Inflammatory macrophage treated with lipopolysaccharide for 4 hours (primary cell): ENCODE measurements at regions not wholly inside any gene's neighbourhood (a gene's known extent, or its start where the extent isn't known, plus 50 kb on each side); places are given as distances from the start of the nearest gene placed in this dataset.

Source experiments
- DNase-seq: peaks from one replicate; pipeline ENCODE4 v3.0.0-alpha.2; 2020

- DNase-seq: no peak
Measured at GRCh38 chr5:89981878-89982773, 427.4 kb downstream of the CETN3 start.

DNA sequence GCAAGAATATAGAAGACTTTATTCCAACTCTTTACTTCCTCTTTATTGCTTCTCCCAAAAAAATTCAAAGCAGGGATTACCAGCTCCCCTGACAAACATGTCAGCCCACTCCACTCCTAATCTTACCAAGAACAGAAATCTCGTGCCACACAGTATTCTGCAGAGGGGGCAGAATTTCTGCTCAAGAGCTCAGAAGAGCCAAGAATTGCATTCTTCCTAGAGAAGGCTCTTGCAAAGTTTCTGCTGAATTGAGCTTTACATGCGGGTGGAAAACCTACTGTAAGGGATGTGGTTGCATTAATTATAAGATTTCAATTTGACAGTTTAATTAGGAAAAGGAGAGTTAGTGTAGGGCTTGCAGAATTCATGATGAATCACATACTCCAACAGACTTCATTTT is 428.5 kb downstream of the CETN3 start:
- no peak for DNase-seq

DNA sequence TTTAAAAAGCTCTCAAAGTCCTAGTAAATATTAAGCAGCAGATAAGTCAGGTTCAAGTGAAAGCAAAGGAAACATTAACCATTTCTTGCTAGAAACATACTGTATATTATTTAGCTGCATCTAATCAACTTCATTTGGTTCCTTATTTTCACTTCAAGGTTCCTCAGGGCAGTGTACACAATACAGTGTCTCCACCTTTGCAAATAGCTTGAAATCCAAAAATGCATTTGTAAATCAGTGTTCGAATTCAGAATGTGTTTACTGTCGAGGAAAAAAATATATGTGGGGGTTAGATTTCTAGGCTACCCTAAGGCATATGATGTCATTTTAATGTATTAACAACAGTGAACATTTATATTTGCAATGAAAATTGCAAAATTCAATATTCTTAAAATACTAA is 436.0 kb downstream of the CETN3 start:
- DNase-seq: no peak

DNA sequence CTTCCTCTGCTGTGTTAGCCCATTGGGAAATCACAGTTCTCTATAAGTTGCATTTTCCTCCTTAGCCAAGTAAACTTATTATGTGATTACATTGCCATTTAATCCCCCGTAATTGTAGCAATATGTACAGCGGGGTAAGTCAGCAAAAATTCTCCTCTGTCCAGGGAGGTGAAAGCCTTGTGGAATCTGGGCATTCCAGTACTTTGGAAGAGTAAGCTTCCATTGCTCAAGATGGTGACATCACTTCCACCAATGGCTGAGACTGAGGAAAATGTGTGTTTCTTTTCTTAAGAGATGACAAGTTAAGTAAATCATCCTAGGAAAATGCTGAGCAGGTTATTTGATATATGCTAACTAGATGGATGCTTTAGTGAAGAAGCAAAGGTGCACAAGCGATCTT is 436.7 kb downstream of the CETN3 start:
- DNase-seq: no peak

DNA sequence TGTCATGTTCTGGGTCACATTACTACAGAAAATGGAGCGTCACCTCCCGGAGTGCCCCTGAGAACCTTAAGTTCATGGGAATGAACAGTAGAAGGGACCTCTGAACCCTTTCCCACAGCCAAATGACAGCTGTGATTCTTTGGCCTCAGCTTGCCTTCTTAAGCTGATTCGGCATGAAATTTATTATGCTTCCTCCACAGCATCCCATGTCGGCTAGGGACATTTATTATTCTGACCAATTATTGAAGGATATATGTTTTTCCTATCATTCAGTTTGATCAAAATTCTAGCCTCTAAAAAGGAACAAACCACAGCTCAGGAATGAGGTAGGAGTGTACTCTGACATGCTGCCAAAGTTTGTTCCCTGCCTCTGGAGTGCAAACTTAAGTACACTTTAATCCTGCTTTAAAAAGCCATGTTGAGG is 440.6 kb downstream of the CETN3 start:
- DNase-seq: no peak

- DNase-seq: peak; percentile 59
Measured at GRCh38 chr5:89967771-89968444, 441.6 kb downstream of the CETN3 start.

DNA sequence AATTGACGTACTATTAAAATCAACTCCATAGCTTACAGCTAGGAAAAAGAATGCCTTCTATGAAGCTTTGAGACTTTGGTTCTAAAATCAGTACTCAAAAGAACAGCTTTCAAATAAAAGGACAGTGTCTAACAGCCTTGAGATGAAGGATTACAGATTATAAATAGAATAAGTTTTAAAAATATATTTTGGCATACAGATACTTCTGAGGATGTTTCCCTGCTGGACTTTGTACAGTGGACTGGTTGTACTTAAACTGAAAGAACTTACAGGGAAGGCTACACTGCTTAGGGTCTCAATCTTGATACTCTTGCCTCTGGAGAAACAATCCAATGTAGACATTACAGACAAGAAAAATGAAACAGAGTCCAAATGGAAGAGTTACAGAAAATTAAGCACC is 452.7 kb downstream of the CETN3 start:
- no peak for DNase-seq

DNA sequence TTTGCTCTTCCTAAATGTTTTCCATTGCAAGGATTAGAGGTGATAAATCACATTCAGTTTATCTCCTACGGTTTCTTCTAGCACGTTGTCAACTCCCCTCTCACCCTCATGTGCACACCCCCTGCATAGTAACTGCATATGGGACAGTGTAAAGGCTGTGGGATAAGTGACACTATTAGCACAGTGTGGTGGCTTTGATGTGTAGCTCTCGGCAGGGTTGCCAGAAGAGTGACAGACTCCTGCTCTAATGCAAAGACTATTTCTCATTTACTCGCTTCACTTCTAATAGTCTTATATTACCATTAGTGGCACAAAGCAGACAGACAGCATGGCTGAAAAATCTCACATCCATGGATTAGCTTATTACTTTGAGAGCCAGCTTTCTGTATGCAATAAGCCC is 454.6 kb downstream of the CETN3 start:
- no peak for DNase-seq

DNA sequence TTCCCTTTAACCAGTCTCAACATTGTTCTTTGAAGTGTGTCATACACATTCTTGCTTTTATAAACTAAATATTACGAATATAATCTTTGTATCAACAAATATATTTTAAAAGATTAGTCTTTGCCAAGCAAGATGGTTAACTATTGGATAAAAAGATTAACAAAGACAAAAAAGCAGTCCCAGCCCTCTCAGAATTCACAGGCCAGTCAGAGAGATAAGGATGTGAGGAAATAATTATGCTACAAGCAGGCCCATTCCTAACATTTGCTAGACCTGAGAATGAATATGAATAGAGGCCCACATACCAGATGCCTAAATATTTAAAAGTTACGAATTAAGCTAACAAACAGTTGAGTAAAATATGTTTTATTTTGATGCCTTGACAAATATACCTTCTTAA is 457.7 kb downstream of the CETN3 start:
- DNase-seq: no peak

DNA sequence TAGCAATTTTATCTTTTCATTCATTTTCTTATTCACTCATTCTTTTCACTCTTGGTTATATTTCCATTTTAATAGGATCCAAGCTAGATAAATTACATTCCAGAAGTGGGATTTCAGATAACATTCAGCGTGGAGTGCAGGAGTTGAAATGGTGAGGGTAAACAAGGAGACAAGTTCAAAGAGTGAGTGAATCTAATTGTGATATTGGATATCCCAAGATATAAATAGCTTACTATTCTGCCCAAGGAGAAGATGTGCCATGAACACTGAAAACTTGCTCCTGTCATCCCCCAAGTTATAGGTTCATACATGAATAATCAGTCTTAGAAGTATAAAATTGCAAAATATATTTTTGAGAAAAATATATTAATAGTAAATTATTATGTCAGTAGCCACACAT is 459.3 kb downstream of the CETN3 start:
- no peak for DNase-seq

DNA sequence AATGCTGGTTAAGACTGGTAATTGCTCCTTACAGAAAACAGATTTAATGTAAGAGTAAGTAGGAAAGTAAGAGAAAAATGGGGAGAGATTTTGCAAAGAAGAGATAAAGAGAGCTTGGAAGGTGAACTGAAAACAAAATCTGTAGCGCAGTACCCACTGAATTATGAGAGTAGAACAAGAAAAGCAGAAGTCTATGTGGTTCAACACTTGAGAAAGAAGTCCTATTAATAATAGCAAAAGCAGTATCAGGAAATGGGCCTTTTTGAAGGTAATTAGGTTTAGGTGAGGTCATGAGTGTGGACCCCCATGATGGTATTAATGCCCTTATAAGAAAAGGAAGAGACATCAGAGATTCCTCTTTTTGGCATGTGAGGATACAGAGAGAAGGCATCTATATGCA is 460.6 kb downstream of the CETN3 start:
- no peak for DNase-seq

DNA sequence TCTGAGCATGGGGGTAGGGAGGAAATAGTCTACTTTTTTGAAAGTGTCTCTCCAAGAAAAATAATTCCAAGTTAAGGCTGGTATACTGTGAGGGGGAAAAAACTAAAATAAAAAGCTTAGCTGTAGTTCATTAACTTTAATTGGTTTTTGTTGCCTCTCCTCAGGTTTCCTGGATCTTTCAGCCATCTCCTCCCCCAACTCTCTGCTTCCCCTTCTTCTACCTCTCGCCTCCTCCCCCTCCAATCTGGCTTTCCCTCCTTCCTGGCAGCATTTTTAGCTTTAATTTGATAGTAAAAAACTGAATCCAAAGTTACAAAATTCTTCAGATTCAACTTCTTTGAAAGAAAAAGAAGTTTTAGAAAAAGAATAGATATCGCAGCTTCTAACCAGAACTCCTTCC is 462.6 kb downstream of the CETN3 start:
- DNase-seq: no peak

DNA sequence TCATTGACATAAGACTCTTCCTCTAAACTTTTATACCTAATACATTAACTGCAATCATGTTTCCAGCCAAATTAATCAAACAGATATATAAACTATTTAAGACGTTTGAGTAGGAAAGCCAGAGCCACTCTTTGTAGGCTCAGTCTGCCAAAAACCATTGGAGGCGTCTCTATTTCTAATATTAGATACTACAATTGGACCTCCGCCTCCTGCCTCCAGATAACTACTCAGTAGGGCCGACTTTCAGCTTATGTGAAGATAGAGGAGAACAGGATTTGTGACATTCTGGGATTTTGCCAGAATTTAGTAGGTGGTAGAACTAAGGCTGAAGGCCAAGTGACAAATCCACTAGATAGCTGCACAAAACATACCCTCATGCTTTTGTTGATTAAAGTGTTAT is 463.0 kb downstream of the CETN3 start:
- DNase-seq: no peak

DNA sequence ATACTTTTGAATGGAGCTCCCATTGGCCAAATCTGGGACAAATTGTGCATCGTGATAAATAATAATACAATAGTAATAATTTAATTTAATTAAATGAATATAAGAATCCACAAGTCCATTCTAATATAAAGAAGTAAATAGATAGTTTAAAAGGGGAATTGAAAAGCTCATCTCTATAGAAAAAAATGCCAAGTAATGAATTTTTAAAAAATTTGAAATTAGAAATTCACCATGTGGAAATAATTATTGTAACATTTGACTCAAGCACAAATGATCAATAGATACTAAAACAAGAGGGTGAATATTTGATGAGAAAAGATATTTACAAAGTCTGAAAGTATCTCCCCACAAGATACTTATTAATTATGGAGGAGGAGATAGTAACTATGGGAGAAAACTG is 467.4 kb downstream of the CETN3 start:
- DNase-seq: no peak

- DNase-seq: no peak
Measured at GRCh38 chr5:89936576-89936975, 473.0 kb downstream of the CETN3 start.

- DNase-seq: no peak
Measured at GRCh38 chr5:89934069-89934468, 475.5 kb downstream of the CETN3 start.

DNA sequence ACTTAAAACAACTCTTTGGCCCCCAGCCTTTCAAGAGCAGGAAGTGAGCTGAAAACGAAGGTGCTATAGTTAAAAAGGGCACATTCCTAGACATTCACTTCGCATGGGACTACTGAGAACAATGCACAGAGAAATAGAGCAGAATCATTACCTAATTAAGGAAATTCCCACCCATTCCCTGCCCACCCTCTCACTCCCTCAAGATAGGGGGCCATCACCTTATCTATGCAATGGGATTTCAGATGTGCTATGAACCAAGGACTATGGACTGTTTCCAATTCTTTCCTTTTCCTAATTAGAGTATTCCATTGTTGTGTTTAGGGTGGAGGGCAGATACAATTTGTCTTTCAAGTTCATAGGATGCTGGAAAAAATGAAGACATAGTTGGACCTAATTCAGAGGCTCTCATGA is 476.8 kb downstream of the CETN3 start:
- no peak for DNase-seq

DNA sequence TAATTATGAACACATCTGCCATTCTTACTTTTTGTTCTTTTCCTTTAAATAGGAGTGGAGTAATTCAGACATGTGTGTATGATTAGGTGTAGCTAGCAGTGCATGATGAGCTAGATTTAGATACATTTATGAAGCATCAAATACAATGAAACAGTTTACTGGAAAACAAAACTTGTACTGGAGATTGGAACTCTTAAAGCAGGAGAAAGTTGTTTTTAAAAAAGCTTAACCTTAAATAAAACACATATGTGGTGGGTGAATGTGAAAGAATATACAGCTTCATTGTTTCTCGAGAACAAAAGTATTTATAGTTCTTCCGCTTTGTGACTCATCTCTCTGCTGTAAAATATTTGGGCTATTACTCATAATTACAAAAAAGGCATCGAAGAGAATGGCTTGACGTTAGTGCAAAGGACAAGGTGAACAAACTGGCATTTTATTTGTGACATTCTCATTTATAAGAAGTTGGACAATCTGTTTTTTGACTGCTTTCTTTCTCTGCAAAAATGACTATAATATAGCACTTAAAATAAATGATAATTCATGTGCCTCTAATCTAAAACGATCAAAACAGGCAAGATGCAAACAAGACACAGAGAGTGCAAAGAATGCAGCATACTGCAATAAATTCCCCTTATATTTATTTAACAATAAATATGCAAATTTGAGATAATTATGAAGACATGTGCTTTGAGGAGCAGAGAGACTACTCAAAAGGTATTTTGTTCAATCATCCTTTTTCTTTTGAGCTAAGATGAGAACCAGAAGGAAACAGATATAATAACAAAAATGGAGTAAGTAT is 478.8 kb downstream of the CETN3 start:
- no peak for DNase-seq

GRCh38 chr5:89929834-89930233 is 479.7 kb downstream of the CETN3 start:
- DNase-seq: no peak

DNA sequence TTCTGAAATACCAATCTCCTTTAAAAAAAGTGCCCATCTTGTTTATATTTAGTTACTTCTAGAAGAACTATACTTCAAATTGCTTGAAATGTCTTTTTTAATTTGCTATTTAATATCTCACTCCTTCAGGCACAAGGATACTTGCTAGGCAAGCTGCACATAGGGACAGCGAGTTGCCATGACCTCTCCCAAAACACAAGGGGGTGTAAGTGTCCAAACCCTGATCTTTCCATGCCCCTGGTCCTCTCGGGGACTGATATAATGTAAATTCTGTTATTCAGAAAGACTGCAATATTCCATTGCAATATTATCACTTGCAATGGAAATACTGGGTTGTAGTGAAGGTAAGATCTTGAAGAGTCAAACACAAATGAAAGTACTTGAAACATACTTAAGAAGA is 480.4 kb downstream of the CETN3 start:
- no peak for DNase-seq

- no peak for DNase-seq
Measured at GRCh38 chr5:89922161-89922560, 487.4 kb downstream of the CETN3 start.

- DNase-seq: no peak
Measured at GRCh38 chr5:89917112-89917511, 492.4 kb downstream of the CETN3 start.

DNA sequence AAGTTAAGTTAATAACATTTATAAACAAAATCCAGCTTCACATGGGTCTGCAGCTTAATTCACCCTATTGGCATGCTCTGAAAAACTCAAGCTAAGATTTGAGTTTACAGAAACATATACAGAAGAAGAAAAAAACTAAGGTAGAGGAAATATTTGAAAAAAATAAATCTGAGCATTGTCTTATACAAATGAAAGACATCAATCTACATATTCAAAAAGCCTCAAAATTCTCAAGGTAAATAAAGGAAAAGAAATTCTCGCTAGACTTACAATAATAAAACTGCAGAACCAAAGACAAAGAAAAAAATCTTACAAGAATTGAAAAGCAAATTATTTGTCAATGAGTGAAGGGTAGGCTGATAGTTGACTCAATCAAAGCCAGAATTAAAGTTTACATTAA is 493.4 kb downstream of the CETN3 start:
- no peak for DNase-seq

DNA sequence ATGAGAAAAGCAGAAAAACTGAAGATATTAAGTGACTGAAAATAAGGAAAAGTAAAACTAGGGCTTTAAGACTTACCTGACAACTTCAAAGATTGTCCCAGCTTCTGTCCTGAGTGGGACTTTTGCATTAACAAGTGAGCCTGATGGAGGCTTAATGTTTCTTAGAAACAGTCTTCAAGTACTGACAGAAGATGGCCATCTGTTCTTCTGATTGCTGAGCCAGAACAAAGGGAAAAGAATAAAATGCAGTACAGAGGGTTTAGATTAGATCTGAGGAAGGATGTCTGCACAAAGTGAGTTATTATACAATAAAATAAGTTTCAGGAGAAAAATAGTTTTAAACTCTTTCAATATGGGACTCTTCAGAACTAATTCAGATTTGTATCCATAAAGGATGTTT is 500.7 kb downstream of the CETN3 start:
- DNase-seq: no peak
